LNCAP (cell line): ENCODE measurements at regions not wholly inside any gene's neighbourhood (a gene's known extent, or its start where the extent isn't known, plus 50 kb on each side); places are given as distances from the start of the nearest gene placed in this dataset.

ENCODE experiments used
- TF ChIP-seq, protein P1 (sequence below): fragments of 450-650 bp; IDR thresholded peaks from 2 replicates; pipeline ENCODE4 v1.5.1; 2017; ENCODE audit warnings: mild to moderate bottlenecking

DNA sequence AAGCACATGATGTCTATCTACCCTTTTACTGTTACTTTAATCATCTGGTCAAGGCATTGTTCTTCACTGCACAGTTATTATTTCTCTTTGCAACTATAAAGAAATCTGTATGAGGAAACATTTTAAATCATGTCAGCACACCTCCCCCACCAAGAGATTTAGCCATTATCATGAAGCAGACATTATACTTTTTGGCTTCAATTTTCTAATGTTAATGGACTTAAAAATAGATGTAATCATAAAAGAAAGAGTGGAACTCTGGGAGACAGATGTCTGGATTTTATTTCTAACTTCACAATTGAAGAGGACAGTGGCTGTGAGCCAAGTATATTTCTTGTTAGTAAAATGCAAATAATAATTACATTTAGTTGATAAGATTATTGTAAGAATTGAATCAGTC, 932.4 kb downstream of the TAF11L14 start:
- TF ChIP-seq, protein P1, sequence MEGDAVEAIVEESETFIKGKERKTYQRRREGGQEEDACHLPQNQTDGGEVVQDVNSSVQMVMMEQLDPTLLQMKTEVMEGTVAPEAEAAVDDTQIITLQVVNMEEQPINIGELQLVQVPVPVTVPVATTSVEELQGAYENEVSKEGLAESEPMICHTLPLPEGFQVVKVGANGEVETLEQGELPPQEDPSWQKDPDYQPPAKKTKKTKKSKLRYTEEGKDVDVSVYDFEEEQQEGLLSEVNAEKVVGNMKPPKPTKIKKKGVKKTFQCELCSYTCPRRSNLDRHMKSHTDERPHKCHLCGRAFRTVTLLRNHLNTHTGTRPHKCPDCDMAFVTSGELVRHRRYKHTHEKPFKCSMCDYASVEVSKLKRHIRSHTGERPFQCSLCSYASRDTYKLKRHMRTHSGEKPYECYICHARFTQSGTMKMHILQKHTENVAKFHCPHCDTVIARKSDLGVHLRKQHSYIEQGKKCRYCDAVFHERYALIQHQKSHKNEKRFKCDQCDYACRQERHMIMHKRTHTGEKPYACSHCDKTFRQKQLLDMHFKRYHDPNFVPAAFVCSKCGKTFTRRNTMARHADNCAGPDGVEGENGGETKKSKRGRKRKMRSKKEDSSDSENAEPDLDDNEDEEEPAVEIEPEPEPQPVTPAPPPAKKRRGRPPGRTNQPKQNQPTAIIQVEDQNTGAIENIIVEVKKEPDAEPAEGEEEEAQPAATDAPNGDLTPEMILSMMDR, result no peak

DNA sequence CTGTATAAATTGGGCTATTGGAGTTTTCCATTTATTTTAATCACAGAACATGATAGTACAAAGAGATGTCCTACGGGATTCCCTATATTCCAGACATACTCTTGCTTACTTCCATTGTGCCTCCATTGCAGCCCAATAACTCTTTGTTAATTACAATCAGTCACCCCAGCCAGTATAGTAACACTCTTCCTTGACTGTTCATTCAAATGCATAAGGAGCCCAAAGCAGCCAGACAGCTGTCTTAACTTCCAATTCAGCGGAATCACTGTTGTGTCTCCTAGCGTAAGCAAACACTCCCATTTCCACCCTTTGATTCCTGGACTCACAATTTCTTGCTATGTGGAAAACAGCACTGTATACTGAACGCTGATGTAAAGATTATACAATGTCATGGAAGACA, 942.3 kb downstream of the TAF11L14 start:
- TF ChIP-seq, protein P1, result no peak

DNA sequence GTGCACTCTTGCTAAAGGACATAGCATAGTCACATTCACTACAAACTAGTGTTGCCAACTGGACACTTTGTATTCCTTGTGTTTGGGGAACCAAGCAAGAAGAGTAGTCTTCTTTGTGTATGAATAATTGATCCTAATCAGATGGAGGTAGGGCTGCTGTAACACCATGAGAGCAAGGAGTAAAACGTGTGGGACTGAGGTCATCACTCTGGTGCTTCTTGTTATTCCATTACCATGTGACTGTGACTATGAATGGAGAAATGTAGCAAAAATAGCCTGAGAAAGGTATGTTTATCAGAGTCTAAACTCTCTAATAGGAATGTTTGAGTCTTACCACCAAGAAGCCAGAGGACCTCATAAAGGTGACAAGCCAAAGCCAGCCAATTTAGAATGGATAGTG, 966.9 kb downstream of the TAF11L14 start:
- TF ChIP-seq, protein P1, result no peak

DNA sequence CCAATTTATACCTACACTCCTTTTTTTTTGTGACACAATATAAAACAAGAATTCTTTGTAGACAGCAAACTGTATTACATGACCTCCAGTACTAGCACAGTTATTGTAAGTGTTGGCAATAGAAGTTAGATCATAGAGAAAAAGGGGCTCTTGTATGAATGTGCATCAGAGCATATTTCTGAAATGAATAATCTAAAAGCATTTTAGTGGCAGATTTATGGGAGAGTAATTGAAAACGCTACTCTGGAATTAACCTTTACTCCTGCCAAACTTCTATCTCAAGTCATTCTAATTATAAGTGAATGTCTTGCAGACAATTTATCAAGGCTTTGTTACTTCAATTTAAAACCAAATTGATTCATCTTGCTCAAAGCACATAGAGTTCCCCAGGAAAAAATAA, 968.1 kb downstream of the TAF11L14 start:
- TF ChIP-seq, protein P1, result no peak

DNA sequence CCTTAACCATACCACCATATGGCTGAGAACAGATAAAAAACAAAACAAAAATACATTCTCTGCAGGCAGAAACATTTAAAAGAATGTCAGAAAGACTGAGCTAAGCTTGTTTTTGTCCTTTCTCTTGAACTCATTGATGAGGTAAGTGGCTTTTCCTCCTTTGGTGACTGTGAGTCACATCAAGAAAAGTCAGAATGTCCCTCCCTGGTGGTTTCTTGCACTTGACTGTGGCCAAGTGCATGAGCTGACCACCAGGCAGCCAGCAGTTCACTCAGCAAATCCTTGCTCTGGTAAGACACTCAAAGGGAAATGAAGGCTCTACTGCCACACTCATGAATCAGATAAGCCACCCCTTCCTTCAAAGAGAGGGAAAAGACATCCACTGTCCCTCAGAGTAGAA, 970.9 kb downstream of the TAF11L14 start:
- TF ChIP-seq, protein P1, result no peak

DNA sequence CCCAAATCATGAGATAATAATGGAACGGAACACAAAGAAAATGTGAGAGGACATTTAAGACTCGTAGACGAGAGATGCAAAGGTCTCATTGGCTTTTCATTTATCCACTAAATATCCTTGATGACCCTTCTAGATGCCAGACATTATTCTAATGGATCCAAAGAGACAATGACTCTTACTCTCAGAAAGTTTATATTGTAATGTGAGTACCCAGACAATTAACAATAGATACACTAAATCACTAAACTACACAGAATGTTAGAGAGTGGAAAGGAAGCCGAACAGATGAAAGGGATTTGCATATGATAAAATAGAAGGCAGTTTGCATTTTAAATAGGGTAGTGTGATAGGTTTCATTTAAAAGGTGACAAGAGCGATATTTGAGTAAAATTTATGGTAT, 973.3 kb downstream of the TAF11L14 start:
- TF ChIP-seq, protein P1, result no peak

DNA sequence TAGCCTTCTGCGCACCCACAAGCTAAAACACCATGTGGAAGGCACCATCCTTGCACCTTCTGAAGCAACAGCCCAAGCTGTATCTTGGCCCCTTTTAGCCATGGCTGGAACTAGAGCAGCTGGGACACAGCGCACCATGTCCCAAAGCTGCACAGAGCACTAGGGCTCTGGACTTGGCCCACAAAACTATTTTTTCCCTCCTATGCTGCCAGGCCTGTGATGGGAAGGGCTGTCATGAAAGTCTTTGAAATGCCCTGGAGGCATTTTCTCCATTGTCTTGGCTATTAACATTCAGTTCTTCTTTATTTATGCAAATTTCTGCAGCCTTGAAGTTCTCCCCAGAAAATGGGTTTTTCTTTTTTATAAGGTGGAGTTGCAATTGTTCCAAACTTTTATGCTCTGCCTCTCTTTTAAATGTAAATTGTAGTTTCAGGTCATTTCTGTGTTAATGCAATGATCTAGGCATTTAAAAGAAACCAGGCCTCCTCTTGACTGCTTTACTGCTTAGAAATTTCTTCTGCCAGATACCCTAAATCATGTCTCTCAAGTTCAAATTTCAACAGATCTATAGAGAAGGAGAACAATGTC, 996.3 kb downstream of the TAF11L14 start:
- TF ChIP-seq, protein P1, result no peak
